H1 (cell line): ENCODE measurements at regions not wholly inside any gene's neighbourhood (a gene's known extent, or its start where the extent isn't known, plus 50 kb on each side); places are given as distances from the start of the nearest gene placed in this dataset.

Experiments
- CTCF ChIA-PET: fragments of 300-600 bp; sonication (Branson Sonifier 250); formaldehyde crosslinking; loops from one replicate; lab custom pipeline; 2021; ENCODE audit not compliant: partially characterized antibody; lab: Charles Lee
- POLR2A ChIA-PET: fragments of 300-600 bp; sonication (Branson Sonifier 250); formaldehyde crosslinking; loops from one replicate; lab custom pipeline; 2021; ENCODE audit warnings: inconsistent platforms; ENCODE audit not compliant: partially characterized antibody; lab: Charles Lee
- DNase-seq, 2 experiments: peaks; one replicate each; pipeline versions ENCODE4 v3.0.0 to v3.0.0-alpha.2; 2010 to 2022; ENCODE audit warnings: low spot score in 2 of 2, low read depth in 1 of 2, mixed read lengths in 1 of 2
- FAIRE-seq: peaks from 2 replicates; lab custom pipeline; 2011; peaks lifted over from hg19 to GRCh38; lab: Jason Lieb, UNC
- H2AFZ ChIP-seq: 2 replicates; pipeline ENCODE4 v1.8.1; 2012; ENCODE audit warnings: low read length, inconsistent platforms
- H2AK5ac ChIP-seq: 2 replicates; pipeline ENCODE4 v1.6.1; 2013; ENCODE audit warnings: low read depth, low read length
- H2BK120ac ChIP-seq: replicated peaks from 2 replicates; pipeline ENCODE3; 2013; ENCODE audit warnings: low read depth, low read length, inconsistent platforms
- H2BK12ac ChIP-seq: 2 replicates; pipeline ENCODE4 v1.6.1; 2013; ENCODE audit warnings: low read depth, low read length
- H2BK15ac ChIP-seq: 2 replicates; pipeline ENCODE4 v1.6.1; 2013; ENCODE audit warnings: low read length
- H2BK20ac ChIP-seq: 2 replicates; pipeline ENCODE4 v1.6.1; 2013; ENCODE audit warnings: low read length
- H2BK5ac ChIP-seq: 2 replicates; pipeline ENCODE4 v1.6.1; 2013; ENCODE audit warnings: low read depth, low read length
- H3K14ac ChIP-seq: 2 replicates; pipeline ENCODE4 v1.6.1; 2013; ENCODE audit warnings: inconsistent platforms; ENCODE audit not compliant: insufficient read length
- H3K18ac ChIP-seq: 2 replicates; pipeline ENCODE4 v1.6.1; 2013; ENCODE audit warnings: low read length; ENCODE audit errors: extremely low read depth
- H3K23ac ChIP-seq: 2 replicates; pipeline ENCODE4 v1.6.1; 2013; ENCODE audit warnings: inconsistent platforms; ENCODE audit not compliant: insufficient read length
- H3K23me2 ChIP-seq: 2 replicates; pipeline ENCODE4 v1.6.1; 2013; ENCODE audit warnings: low read depth, low read length
- H3K27ac ChIP-seq: 2 replicates; pipeline ENCODE4 v1.6.1; 2011; ENCODE audit warnings: low read depth, low read length, inconsistent platforms
- H3K27me3 ChIP-seq, 4 experiments: replicated peaks in 1 of 4; 1 replicate in 1 of 4; 2 replicates in 3 of 4; pipeline versions ENCODE4 v1.6.1 to v1.8.1; 2011 to 2013; ENCODE audit warnings: low read length in 3 of 4, mild to moderate bottlenecking in 3 of 4, inconsistent platforms in 2 of 4, mixed read lengths in 2 of 4, moderate library complexity in 1 of 4; ENCODE audit not compliant: control insufficient read depth in 3 of 4, insufficient read depth in 3 of 4; ENCODE audit errors: extremely low read depth in 1 of 4
- H3K36me3 ChIP-seq, 4 experiments: 2 replicates each; pipeline versions ENCODE4 v1.6.1 to v1.8.1; 2011 to 2013; ENCODE audit warnings: mild to moderate bottlenecking in 4 of 4, low read length in 3 of 4, moderate library complexity in 2 of 4, control low read depth in 1 of 4, inconsistent platforms in 1 of 4; ENCODE audit not compliant: insufficient read depth in 4 of 4, control insufficient read depth in 2 of 4
- H3K4ac ChIP-seq: replicated peaks from 2 replicates; pipeline ENCODE3; 2013; ENCODE audit warnings: low read length, low read depth, mixed read lengths, inconsistent platforms; ENCODE audit not compliant: insufficient read length
- H3K4me1 ChIP-seq, 4 experiments: replicated peaks in 1 of 4; 1 replicate in 1 of 4; 2 replicates in 3 of 4; pipeline versions ENCODE4 v1.6.1 to v1.8.1; 2011 to 2013; ENCODE audit warnings: low read length in 3 of 4, inconsistent platforms in 2 of 4, mixed read lengths in 1 of 4; ENCODE audit not compliant: insufficient read depth in 4 of 4, control insufficient read depth in 3 of 4
- H3K4me2 ChIP-seq, 2 experiments: 2 replicates each; pipeline versions ENCODE4 v1.6.1 to v1.8.1; 2011 to 2013; ENCODE audit warnings: low read depth in 2 of 2, low read length in 2 of 2, control low read depth in 1 of 2, inconsistent platforms in 1 of 2, mild to moderate bottlenecking in 1 of 2; ENCODE audit not compliant: insufficient read depth in 1 of 2
- H3K4me3 ChIP-seq, 4 experiments: fragments of 200-600, 300-600 bp in 1 of 4; sonication (generic), shearing (Covaris generic), sonication (Bioruptor Twin) in 1 of 4; 2 replicates each; pipeline versions ENCODE4 v1.5.1 to v1.8.1; 2011 to 2016; ENCODE audit warnings: low read length in 4 of 4, low read depth in 3 of 4, control low read depth in 2 of 4, inconsistent platforms in 2 of 4, mild to moderate bottlenecking in 2 of 4, mixed read lengths in 1 of 4, moderate library complexity in 1 of 4; ENCODE audit not compliant: insufficient read depth in 2 of 4; ENCODE audit errors: extremely low read depth in 1 of 4
- H3K56ac ChIP-seq: replicated peaks from 2 replicates; pipeline ENCODE3; 2013; ENCODE audit warnings: low read depth, mild to moderate bottlenecking, mixed read lengths, low read length, inconsistent platforms; ENCODE audit not compliant: insufficient read length
- H3K79me1 ChIP-seq: 2 replicates; pipeline ENCODE4 v1.6.1; 2013; ENCODE audit warnings: low read depth, low read length, control low read depth
- H3K79me2 ChIP-seq, 2 experiments: 2 replicates each; pipeline versions ENCODE4 v1.6.1 to v1.8.1; 2012 to 2013; ENCODE audit warnings: low read length in 2 of 2, mild to moderate bottlenecking in 2 of 2, inconsistent platforms in 1 of 2; ENCODE audit not compliant: insufficient read depth in 2 of 2, control insufficient read depth in 1 of 2
- H3K9ac ChIP-seq, 4 experiments: replicated peaks in 1 of 4; 1 replicate in 1 of 4; 2 replicates in 3 of 4; pipeline versions ENCODE4 v1.6.1 to v1.8.1; 2011 to 2013; ENCODE audit warnings: low read depth in 3 of 4, low read length in 3 of 4, control low read depth in 2 of 4, mild to moderate bottlenecking in 2 of 4, moderate library complexity in 2 of 4, inconsistent platforms in 1 of 4; ENCODE audit errors: extremely low read depth in 1 of 4
- H3K9me3 ChIP-seq, 2 experiments: 2 replicates each; pipeline versions ENCODE4 v1.6.1 to v1.8.1; 2012 to 2013; ENCODE audit warnings: mild to moderate bottlenecking in 2 of 2, moderate library complexity in 2 of 2, control low read depth in 1 of 2, inconsistent platforms in 1 of 2, low read depth in 1 of 2, low read length in 1 of 2, mixed read lengths in 1 of 2; ENCODE audit not compliant: insufficient read depth in 2 of 2
- H4K20me1 ChIP-seq, 2 experiments: replicated peaks in 1 of 2; 2 replicates each; pipeline versions ENCODE3 to v1.8.1; 2011 to 2013; ENCODE audit warnings: inconsistent platforms in 2 of 2, low read length in 2 of 2, mild to moderate bottlenecking in 1 of 2; ENCODE audit not compliant: insufficient read depth in 2 of 2, control insufficient read depth in 1 of 2
- H4K5ac ChIP-seq: 2 replicates; pipeline ENCODE4 v1.6.1; 2013; ENCODE audit warnings: low read length, low read depth, mixed read lengths, inconsistent platforms; ENCODE audit not compliant: insufficient read length
- H4K8ac ChIP-seq: 2 replicates; pipeline ENCODE4 v1.8.0; 2013; ENCODE audit warnings: mild to moderate bottlenecking, moderate library complexity, low read length, inconsistent platforms; ENCODE audit not compliant: insufficient read depth; ENCODE audit errors: extremely low read depth
- H4K91ac ChIP-seq: replicated peaks from 2 replicates; pipeline ENCODE3; 2013; ENCODE audit warnings: low read length, mixed read lengths, inconsistent platforms; ENCODE audit not compliant: insufficient read length
- ATF2 ChIP-seq: IDR thresholded peaks from 2 replicates; pipeline ENCODE4 v1.6.1; 2012; ENCODE audit warnings: low read length, inconsistent platforms
- MAFK ChIP-seq: IDR thresholded peaks from 2 replicates; pipeline ENCODE4 v1.6.1; 2012; ENCODE audit warnings: low read depth, mild to moderate bottlenecking, improper control_type of control experiment, low read length
- RFX5 ChIP-seq: IDR thresholded peaks from 2 replicates; pipeline ENCODE4 v1.6.1; 2011; ENCODE audit warnings: low read depth, low read length, improper control_type of control experiment, borderline replicate concordance
- TEAD4 ChIP-seq: IDR thresholded peaks from 2 replicates; pipeline ENCODE4 v1.6.1; 2012; ENCODE audit warnings: low read depth, low read length, inconsistent platforms, mixed read lengths
- WGBS, 2 experiments: shearing (Covaris generic) in 1 of 2; methylation state at CpG; one replicate each; pipeline versions ENCODE4 v1.1.6 to v1.1.7; 2013 to 2015; ENCODE audit warnings: low lambda C conversion rate in 2 of 2, mixed read lengths in 2 of 2, inconsistent platforms in 1 of 2, low coverage in 1 of 2, missing lambda C conversion rate in 1 of 2; ENCODE audit not compliant: insufficient replicate concordance in 2 of 2, insufficient coverage in 1 of 2, insufficient read length in 1 of 2; ENCODE audit errors: extremely low coverage in 1 of 2, missing lambda C conversion rate in 1 of 2; 5-methylcytosine and 5-hydroxymethylcytosine counted together

GRCh38 chr2:239649309-239649708 is 248.5 kb upstream of the HDAC4 start:
- TF ChIP-seq TEAD4 = no peak
- TF ChIP-seq ATF2 = no peak
- TF ChIP-seq RFX5 = no peak
- TF ChIP-seq MAFK = no peak

More at GRCh38 chr2:239649309-239649708, 248.5 kb upstream of the HDAC4 start:
- H4K5ac ChIP-seq = no peak overlapping the region
- H3K9me3 ChIP-seq = peaks cover 0 to 3% of the 10 kb centered on the region in 2 experiments; a peak in 1 of 4 replicates
- H3K18ac ChIP-seq = no peak overlapping the region
- no peak for FAIRE-seq
- H3K23me2 ChIP-seq = no peaks in the 10 kb centered on the region
- no peak overlapping the region for H3K14ac ChIP-seq
- no peak overlapping the region for H3K9ac ChIP-seq
- no peak overlapping the region for H3K4ac ChIP-seq
- H3K79me2 ChIP-seq = no peaks in the 10 kb centered on the region
- H2BK20ac ChIP-seq = no peak overlapping the region
- H2BK12ac ChIP-seq = no peak overlapping the region
- H3K79me1 ChIP-seq = no peaks in the 10 kb centered on the region
- H3K27ac ChIP-seq = no peak overlapping the region
- no peak overlapping the region for H2BK5ac ChIP-seq
- POLR2A ChIA-PET = no interaction called here
- no peak overlapping the region for H4K91ac ChIP-seq
- H3K4me1 ChIP-seq = no peaks in the 10 kb centered on the region
- no peaks in the 10 kb centered on the region for H3K36me3 ChIP-seq
- WGBS, 2 experiments = 70% methylated on average over 3 of the region's 3 CpGs; no CpG with 5 or more reads in 1 of the 2 experiments
- H3K27me3 ChIP-seq = no peaks in the 10 kb centered on the region
- no peak overlapping the region for H2BK120ac ChIP-seq
- no peak overlapping the region for H2AFZ ChIP-seq
- no peak overlapping the region for H3K4me2 ChIP-seq
- no peak overlapping the region for H2AK5ac ChIP-seq
- no peak overlapping the region for H2BK15ac ChIP-seq
- no peaks in the 10 kb centered on the region for H4K20me1 ChIP-seq
- no peak overlapping the region for H3K4me3 ChIP-seq
- H3K23ac ChIP-seq = no peak overlapping the region
- no peak overlapping the region for H4K8ac ChIP-seq
- CTCF ChIA-PET = no interaction called here
- no peak overlapping the region for H3K56ac ChIP-seq
- no peak for DNase-seq
